Hematopoietic multipotent progenitor cell treated with erythropoietin and hydrocortisone succinate and interleukin-3 and kit ligand, for 6 days (in vitro differentiated cells): ENCODE measurements at regions not wholly inside any gene's neighbourhood (a gene's known extent, or its start where the extent isn't known, plus 50 kb on each side); places are given as distances from the start of the nearest gene placed in this dataset.

Experiments used
- DNase-seq: peaks from one replicate; pipeline ENCODE4 v3.0.0-alpha.2; 2015

- DNase-seq, result no peak
Measured at GRCh38 chr10:112871021-112871420, 79.0 kb upstream of the TCF7L2 start.

DNA sequence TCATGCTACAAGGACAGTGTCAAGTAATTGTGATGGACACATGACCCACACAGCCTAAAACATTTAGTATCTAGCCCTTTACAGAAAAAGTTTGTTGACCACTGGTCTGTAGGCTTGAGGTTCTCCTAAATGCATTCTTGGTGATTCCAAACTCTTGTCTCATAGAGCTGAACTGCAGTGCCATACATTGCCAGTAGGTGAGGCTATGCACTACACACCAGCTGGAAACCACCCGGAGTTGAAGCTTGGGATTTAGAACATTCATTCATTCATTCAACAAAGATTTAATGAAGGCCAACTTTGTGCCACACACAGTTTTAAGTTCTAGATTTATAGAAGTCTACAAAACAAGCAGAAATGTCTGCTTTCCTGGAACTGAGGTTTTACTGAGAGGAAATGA lies 77.3 kb upstream of the TCF7L2 start:
- DNase-seq, result peak; percentile 4

DNA sequence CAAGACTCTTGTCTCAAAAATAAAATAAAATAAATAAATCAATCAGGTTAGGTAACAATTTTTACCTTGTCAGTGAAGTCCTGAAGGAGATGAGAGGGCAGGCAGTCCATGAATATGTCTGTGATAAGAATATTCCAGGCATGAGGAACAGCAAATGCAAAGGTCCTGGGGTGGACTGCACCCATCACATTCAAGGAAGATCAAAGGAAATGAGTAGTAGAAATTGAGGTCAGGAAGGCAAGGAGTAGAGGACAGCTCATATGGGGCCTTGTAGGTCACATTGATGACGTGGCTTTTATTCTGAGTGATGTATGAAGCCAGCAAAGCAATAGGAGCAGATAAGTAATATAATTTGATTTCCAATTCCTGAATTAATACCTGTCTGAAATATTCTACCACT lies 76.5 kb upstream of the TCF7L2 start:
- DNase-seq, result no peak

DNA sequence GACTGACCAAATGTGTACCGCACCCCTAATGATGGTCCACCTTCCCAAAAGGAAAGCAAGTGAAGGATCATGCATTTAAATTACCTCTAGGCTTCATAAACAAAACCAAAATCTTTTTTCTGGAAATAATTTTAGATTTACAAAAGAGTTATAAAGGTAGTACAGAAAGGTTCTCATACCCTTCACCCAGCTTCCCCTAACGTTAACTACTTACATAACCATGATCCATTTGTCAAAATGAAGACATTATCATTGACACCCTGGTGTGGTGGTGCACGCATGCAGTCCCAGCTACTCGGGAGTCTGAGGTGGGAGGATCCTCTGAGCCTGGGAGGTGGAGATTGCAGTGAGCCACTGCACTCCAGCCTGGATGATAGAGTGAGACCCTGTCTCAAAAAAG lies 75.1 kb upstream of the TCF7L2 start:
- DNase-seq, result no peak

- no peak for DNase-seq
Measured at GRCh38 chr10:112875476-112876267, 74.4 kb upstream of the TCF7L2 start.

GRCh38 chr10:112880633-112881530 lies 69.2 kb upstream of the TCF7L2 start:
- no peak for DNase-seq

DNA sequence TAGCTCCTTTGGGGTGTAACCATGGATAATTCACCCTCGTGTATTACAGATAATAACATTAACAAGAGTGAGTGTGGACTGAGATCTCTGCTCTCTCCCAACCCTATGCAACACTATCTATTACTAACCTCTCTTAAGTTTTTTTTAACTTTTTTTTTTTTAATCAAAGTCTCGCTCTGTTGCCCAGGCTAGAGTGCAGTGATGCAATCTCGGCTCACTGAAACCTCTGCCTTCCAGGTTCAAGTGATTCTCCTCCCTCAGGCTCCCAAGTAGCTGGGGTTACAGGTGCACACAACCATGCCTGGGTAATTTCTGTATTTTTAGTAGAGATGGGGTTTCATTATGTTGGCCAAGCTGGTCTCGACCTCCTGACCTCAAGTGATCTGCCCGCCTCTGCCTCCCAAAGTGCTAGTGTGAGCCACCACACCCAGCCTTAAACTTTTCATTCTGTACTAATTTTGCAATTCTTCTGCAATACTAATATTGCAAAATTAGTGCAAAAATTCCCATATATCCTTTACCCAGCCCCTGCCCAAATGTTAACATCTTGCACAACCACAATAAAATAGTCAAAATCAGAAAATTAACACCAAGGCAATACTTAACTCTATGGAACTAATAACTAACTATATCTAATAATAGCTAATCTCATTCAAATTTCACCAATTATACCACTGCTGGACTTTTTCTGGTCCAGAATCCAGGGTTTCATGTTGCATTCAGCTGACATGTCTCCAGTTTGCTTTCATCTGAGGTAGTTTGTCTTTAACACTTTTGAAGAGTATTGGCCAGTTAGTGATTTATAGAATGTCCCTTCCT lies 66.5 kb upstream of the TCF7L2 start:
- no peak for DNase-seq

GRCh38 chr10:112884179-112884504 lies 65.9 kb upstream of the TCF7L2 start:
- no peak for DNase-seq

DNA sequence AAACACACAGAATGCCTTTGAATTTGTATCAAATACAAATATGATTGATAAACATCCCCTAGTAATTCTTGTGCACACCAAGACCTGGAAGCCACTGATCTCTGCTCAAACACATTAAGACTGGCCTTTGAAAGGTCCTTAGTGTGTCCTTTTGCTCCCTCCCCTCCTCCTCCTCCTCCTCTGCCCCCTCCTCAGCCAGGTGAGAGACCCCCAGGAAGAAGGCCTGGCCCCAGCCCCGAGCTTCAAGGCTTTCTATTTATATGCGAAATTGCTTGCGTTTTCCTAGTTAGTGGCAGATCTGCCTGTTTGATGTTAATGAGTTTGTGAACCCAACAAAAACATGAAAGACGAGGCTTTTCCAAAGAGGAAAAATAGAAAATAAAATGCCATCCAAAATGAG lies 63.6 kb upstream of the TCF7L2 start:
- DNase-seq, result no peak

- DNase-seq, result no peak
Measured at GRCh38 chr10:112887968-112888367, 62.1 kb upstream of the TCF7L2 start.

DNA sequence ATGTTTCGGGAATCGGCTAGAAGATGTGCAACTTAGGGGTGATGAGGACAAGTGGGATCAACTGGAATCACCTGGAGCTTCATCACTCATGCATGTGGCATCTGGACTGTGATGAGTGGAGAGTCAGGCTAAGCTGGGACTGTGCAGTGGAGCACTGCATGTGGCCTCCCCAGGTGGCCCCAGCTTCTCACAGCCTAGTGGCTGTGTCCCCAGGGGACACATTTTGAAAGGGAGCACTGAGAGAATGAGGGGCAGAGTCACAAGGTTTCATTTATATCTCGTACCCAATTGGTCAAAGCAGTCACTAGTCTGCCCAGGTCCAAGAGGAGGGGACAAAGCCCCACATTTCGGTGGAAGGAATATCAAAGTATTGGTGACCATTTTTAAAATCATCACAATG lies 54.8 kb upstream of the TCF7L2 start:
- DNase-seq, result no peak

GRCh38 chr10:112896273-112896672 lies 53.8 kb upstream of the TCF7L2 start:
- DNase-seq, result no peak

GRCh38 chr10:112896722-112897121 lies 53.3 kb upstream of the TCF7L2 start:
- DNase-seq, result no peak

GRCh38 chr10:112898540-112899390 lies 51.3 kb upstream of the TCF7L2 start:
- no peak for DNase-seq

DNA sequence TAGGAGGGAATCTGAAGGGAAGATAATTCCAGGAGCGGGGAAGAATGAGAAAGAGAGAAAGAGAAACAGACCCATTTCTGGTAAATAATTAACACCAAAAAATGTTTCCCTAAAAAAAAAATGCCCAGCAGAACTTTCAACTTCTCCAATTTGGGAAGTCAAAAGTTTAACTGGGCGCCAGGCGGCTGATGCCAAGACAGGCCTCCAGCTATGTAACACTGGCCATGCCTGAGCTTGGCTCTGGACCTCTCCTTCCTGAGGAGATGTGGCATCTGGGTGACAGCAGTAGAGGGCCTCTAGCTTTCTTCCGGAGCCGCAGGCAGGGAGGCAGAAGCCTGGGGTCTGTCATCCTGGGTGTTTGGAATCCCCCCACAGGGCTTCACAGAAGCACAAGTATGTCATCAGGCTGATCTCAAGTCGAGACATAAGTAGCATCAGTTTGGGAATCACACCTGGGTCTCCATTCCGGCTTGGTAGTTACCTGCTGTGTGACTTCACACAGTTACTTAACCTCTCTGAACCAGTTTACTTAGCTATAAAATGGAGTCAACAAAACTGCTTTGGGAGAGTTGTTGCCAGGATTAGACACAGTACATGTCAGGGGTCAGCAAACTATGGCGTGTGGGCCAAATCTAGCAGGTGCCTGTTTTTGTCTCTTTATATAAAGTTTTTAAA lies 50.5 kb upstream of the TCF7L2 start:
- no peak for DNase-seq
